Osteocyte (in vitro differentiated cells): ENCODE measurements at regions not wholly inside any gene's neighbourhood (a gene's known extent, or its start where the extent isn't known, plus 50 kb on each side); places are given as distances from the start of the nearest gene placed in this dataset.

ENCODE experiments used
- DNase-seq: peaks from one replicate; pipeline ENCODE4 v3.0.0; 2021; ENCODE audit warnings: mixed read lengths; ENCODE audit not compliant: unreplicated experiment; ENCODE audit errors: extremely low spot score
- H3K27ac Mint-ChIP-seq: one replicate; pipeline ENCODE4 v1.8.0; 2021; ENCODE audit warnings: mild to moderate bottlenecking, mixed read lengths; ENCODE audit not compliant: unreplicated experiment
- H3K27me3 Mint-ChIP-seq: one replicate; pipeline ENCODE4 v1.8.0; 2021; ENCODE audit warnings: mixed read lengths; ENCODE audit not compliant: unreplicated experiment
- H3K36me3 Mint-ChIP-seq: one replicate; pipeline ENCODE4 v1.8.0; 2021; ENCODE audit warnings: mixed read lengths; ENCODE audit not compliant: unreplicated experiment
- H3K4me1 Mint-ChIP-seq: one replicate; pipeline ENCODE4 v1.8.0; 2021; ENCODE audit warnings: mixed read lengths; ENCODE audit not compliant: unreplicated experiment
- H3K4me3 Mint-ChIP-seq: one replicate; pipeline ENCODE4 v1.8.0; 2021; ENCODE audit warnings: mild to moderate bottlenecking, moderate library complexity, mixed read lengths; ENCODE audit not compliant: unreplicated experiment
- H3K9me3 Mint-ChIP-seq: one replicate; pipeline ENCODE4 v1.8.0; 2021; ENCODE audit warnings: mixed read lengths; ENCODE audit not compliant: unreplicated experiment
- TF ChIP-seq, protein P1 (sequence below): fragments of 200-600 bp; sonication (generic); IDR thresholded peaks from 2 replicates; pipeline ENCODE4 v1.5.0; 2021; ENCODE audit warnings: antibody characterized with exemption, mild to moderate bottlenecking, moderate library complexity

DNA sequence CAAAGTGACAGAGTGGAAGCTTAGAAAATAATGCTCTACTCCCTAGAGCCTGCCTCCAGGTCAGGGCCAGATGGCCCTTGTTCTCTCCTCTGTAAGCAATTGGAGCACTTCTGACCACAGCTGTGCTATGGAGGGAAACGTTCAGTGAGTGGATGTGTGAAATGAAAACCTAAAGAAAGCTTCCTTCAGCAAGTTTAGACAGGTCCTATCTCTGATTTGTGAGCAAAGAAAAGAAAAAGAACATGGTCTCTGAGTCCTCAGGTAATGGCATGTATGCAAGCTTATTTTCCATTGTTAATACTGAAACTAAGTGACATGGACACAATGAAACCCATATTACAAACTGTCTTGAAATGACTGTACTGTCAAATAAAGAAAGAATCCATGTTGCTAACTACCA lies 1486.8 kb downstream of the EFNB2 start:
- H3K27ac Mint-ChIP-seq = no peak overlapping the region
- no peaks in the 10 kb centered on the region for H3K27me3 Mint-ChIP-seq

DNA sequence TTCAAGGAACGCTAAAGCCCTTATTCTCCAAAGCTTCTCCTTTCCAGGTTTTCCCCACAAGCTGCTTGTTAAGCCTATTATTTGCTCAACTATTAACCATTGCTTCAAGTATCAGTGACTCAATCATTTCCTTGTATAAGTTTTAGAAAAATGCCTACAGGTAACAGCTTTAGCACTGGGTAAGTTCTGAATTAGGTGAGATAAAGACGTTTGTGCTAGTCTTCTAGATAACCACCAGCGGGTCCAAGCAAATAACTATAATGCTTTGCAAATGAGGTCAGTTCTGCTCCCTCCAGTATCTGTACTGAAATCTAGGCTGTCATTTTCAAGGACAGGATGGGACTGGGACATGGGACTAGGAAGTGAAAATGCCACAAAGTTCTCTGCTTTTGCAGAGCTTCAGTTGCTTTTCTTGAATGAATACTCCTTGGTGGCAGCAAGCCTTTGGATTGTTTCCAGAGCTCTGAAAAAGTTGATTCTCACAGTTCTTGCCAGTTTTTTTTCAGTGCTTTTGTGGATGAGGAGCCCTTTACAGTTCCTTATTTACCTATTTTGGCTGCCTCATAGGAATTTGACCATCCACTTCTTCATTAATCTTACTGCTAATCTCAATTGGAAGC lies 1487.7 kb downstream of the EFNB2 start:
- H3K4me1 Mint-ChIP-seq = peaks cover 12% of the 10 kb centered on the region
- TF ChIP-seq, protein P1, sequence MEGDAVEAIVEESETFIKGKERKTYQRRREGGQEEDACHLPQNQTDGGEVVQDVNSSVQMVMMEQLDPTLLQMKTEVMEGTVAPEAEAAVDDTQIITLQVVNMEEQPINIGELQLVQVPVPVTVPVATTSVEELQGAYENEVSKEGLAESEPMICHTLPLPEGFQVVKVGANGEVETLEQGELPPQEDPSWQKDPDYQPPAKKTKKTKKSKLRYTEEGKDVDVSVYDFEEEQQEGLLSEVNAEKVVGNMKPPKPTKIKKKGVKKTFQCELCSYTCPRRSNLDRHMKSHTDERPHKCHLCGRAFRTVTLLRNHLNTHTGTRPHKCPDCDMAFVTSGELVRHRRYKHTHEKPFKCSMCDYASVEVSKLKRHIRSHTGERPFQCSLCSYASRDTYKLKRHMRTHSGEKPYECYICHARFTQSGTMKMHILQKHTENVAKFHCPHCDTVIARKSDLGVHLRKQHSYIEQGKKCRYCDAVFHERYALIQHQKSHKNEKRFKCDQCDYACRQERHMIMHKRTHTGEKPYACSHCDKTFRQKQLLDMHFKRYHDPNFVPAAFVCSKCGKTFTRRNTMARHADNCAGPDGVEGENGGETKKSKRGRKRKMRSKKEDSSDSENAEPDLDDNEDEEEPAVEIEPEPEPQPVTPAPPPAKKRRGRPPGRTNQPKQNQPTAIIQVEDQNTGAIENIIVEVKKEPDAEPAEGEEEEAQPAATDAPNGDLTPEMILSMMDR = no peak
- H3K36me3 Mint-ChIP-seq = no peaks in the 10 kb centered on the region
- DNase-seq = no peak
- no peak overlapping the region for H3K27ac Mint-ChIP-seq
- peaks cover 7% of the 10 kb centered on the region for H3K9me3 Mint-ChIP-seq
- H3K4me3 Mint-ChIP-seq = no peak overlapping the region
- no peaks in the 10 kb centered on the region for H3K27me3 Mint-ChIP-seq

More for the DNA sequence above, 1486.8 kb downstream of the EFNB2 start:
- Mint-ChIP-seq H3K4me1 (peaks cover 12% of the 10 kb centered on the region), H3K4me3 (no peak overlapping the region), H3K9me3 (peaks cover 1% of the 10 kb centered on the region), H3K36me3 (no peaks in the 10 kb centered on the region)
- DNase-seq = no peak
- TF ChIP-seq, protein P1 = no peak

DNA sequence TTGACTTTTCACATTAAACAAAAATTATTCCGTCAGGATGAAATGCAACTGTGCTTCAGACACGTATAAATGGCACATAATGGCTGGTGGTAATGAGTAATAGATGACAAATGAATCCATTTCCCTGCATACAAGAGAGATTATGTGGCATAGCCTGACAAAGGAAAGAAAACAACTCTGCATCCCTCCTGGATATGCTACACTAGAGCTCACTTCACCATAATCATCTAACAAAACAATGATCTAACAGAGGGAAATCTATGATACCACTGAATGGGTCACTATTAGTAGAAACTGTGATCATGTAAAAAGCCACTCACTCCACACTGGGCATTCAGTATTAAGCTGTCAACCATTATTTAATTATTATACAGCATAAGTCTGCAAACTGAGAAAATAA lies 1498.4 kb downstream of the EFNB2 start:
- no peaks in the 10 kb centered on the region for H3K36me3 Mint-ChIP-seq
- no peaks in the 10 kb centered on the region for H3K27me3 Mint-ChIP-seq
- H3K4me3 Mint-ChIP-seq = no peak overlapping the region
- H3K4me1 Mint-ChIP-seq = no peaks in the 10 kb centered on the region
- TF ChIP-seq, protein P1 = no peak
- DNase-seq = no peak
- no peak overlapping the region for H3K27ac Mint-ChIP-seq
- no peaks in the 10 kb centered on the region for H3K9me3 Mint-ChIP-seq

DNA sequence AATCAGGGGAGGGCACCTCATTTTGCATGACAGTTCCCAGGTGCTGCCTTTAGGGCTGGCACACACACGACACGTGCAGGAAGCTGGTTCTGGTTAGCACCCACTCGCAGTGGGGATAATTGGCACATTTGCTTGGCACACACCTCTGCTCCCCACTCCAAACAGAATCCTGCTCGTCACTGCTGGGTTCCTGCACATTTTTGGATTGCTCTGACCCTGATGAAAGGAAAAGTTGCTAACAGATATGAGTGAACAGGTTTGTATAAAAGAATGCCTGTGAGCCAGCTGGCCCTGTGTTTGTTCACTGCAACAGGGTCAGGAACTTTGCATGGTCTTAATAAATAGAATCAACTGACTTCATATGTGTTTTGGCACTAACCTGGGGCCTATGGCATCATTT lies 1500.4 kb downstream of the EFNB2 start:
- TF ChIP-seq, protein P1 = no peak
- H3K27me3 Mint-ChIP-seq = no peaks in the 10 kb centered on the region
- no peak overlapping the region for H3K27ac Mint-ChIP-seq
- H3K4me1 Mint-ChIP-seq = no peaks in the 10 kb centered on the region
- no peaks in the 10 kb centered on the region for H3K9me3 Mint-ChIP-seq
- no peaks in the 10 kb centered on the region for H3K36me3 Mint-ChIP-seq
- H3K4me3 Mint-ChIP-seq = no peak overlapping the region
- no peak for DNase-seq

DNA sequence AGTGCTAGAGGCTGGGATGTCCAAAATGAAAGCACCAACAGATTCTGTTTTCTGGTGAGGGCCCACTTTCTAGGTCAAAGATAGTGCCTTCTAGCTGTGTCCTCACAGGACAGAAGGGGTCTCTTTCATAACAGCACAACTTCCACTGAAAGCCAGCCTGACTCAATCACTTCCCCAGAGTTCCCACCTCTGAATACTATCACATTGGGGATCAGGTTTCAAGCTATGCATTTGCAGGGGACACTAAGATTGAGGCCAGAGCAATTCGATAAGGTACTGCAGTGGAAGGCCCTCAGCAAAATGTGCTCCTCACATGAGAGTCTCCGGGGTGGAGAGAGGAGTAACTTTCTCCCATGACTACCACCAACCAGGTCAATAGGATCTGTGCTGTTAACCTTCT lies 1501.5 kb downstream of the EFNB2 start:
- no peaks in the 10 kb centered on the region for H3K9me3 Mint-ChIP-seq
- H3K36me3 Mint-ChIP-seq = no peaks in the 10 kb centered on the region
- TF ChIP-seq, protein P1 = no peak
- no peak overlapping the region for H3K27ac Mint-ChIP-seq
- H3K4me3 Mint-ChIP-seq = no peak overlapping the region
- H3K27me3 Mint-ChIP-seq = no peaks in the 10 kb centered on the region
- no peak for DNase-seq
- no peaks in the 10 kb centered on the region for H3K4me1 Mint-ChIP-seq
